ENCODE measurements at regions not wholly inside any gene's neighbourhood (a gene's known extent, or its start where the extent isn't known, plus 50 kb on each side); places are given as distances from the start of the nearest gene placed in this dataset.

- H3K4me3 ChIP-seq (ENCODE audit: low read length): no peak overlapping the region
- TF ChIP-seq, protein P1, sequence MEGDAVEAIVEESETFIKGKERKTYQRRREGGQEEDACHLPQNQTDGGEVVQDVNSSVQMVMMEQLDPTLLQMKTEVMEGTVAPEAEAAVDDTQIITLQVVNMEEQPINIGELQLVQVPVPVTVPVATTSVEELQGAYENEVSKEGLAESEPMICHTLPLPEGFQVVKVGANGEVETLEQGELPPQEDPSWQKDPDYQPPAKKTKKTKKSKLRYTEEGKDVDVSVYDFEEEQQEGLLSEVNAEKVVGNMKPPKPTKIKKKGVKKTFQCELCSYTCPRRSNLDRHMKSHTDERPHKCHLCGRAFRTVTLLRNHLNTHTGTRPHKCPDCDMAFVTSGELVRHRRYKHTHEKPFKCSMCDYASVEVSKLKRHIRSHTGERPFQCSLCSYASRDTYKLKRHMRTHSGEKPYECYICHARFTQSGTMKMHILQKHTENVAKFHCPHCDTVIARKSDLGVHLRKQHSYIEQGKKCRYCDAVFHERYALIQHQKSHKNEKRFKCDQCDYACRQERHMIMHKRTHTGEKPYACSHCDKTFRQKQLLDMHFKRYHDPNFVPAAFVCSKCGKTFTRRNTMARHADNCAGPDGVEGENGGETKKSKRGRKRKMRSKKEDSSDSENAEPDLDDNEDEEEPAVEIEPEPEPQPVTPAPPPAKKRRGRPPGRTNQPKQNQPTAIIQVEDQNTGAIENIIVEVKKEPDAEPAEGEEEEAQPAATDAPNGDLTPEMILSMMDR (IDR thresholded peaks at IDR 0.05): no peak
- no peaks in the 10 kb centered on the region for H3K9me3 ChIP-seq (ENCODE audit: control insufficient read depth, insufficient read depth, low read length)
- no peaks in the 10 kb centered on the region for H3K27me3 ChIP-seq (ENCODE audit: control insufficient read depth, insufficient read depth, low read length)
- Mint-ChIP-seq H3K27me3 (ENCODE audit: low read depth in 2 of 2) (peaks cover 7 to 8% of the 10 kb centered on the region in 2 donors), H3K4me3 (no peak overlapping the region), H3K36me3 (no peaks in the 10 kb centered on the region), H3K4me1 (no peaks in the 10 kb centered on the region), H3K9me3 (no peaks in the 10 kb centered on the region), H3K27ac (peak overlapping the region in 1 of 2 donors; percentile 29)
- intact Hi-C loops (cut with micrococcal nuclease): no loop called here
- no peak for ATAC-seq
- H3K27ac ChIP-seq (ENCODE audit: low read length): no peak overlapping the region
- H3K36me3 ChIP-seq (ENCODE audit: control insufficient read depth, insufficient read depth, low read length): no peaks in the 10 kb centered on the region
- no peak for DNase-seq
- H3K4me1 ChIP-seq (ENCODE audit: control insufficient read depth, insufficient read depth, low read length): peaks cover 9% of the 10 kb centered on the region
- WGBS (ENCODE audit: insufficient coverage): 89% methylated on average over 4 of the region's 5 CpGs
Measured at GRCh38 chr7:106423821-106424475, 139.2 kb upstream of the NAMPT start.

GRCh38 chr7:106423111-106423510, 138.3 kb upstream of the NAMPT start:
- WGBS (ENCODE audit: insufficient coverage): 81% methylated on average over 5 of the region's 5 CpGs
- Mint-ChIP-seq H3K4me3 (no peak overlapping the region), H3K27me3 (ENCODE audit: low read depth in 2 of 2) (peaks cover 7 to 8% of the 10 kb centered on the region in 2 donors), H3K9me3 (no peaks in the 10 kb centered on the region), H3K27ac (no peak overlapping the region), H3K4me1 (no peaks in the 10 kb centered on the region), H3K36me3 (no peaks in the 10 kb centered on the region)
- Histone ChIP-seq H3K4me1 (ENCODE audit: control insufficient read depth, insufficient read depth, low read length) (peaks cover 9% of the 10 kb centered on the region), H3K9me3 (ENCODE audit: control insufficient read depth, insufficient read depth, low read length) (no peaks in the 10 kb centered on the region), H3K27me3 (ENCODE audit: control insufficient read depth, insufficient read depth, low read length) (no peaks in the 10 kb centered on the region), H3K4me3 (ENCODE audit: low read length) (no peak overlapping the region), H3K36me3 (ENCODE audit: control insufficient read depth, insufficient read depth, low read length) (no peaks in the 10 kb centered on the region), H3K27ac (ENCODE audit: low read length) (no peak overlapping the region)
- TF ChIP-seq, protein P1 (IDR thresholded peaks at IDR 0.05): no peak
- DNase-seq: no peak
- ATAC-seq: no peak
- intact Hi-C loops (cut with micrococcal nuclease): no loop called here

DNA sequence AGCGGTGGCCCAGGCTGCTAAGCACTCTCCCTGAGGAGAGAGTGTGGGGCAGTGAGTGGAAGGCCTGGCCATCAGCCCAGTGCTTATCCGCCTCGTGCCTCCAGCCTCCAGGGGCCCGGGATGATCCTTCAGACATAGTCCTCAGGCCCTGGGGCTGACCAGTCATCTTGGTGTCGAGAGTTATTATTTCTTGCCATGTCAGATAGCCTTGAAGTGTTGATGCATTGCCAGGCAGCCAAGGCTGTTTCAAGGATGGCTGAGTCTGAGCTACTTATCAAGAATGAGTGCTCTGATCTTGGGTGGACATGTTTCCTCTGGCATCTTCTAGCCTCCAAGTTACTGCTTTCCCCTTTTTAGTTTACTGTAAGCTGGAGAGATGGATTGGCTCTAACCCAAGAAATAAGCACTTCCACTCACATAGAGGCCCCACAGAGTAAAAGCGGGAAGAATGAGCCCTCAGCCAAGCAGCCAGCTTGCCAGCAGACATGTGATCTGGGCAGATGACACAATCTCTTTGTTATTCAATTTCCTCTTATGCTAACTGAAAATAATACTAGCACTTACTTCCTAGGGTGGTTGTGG, 136.5 kb upstream of the NAMPT start:
- H3K4me3 Mint-ChIP-seq: no peak overlapping the region
- intact Hi-C loops (cut with micrococcal nuclease): no loop called here
- H3K27ac Mint-ChIP-seq: no peak overlapping the region

More for the DNA sequence above, 136.5 kb upstream of the NAMPT start:
- H3K27ac ChIP-seq (ENCODE audit: low read length): no peak overlapping the region
- no peak for DNase-seq
- peaks cover 9% of the 10 kb centered on the region for H3K4me1 ChIP-seq (ENCODE audit: control insufficient read depth, insufficient read depth, low read length)
- Mint-ChIP-seq H3K36me3 (peaks cover 10% of the 10 kb centered on the region), H3K27me3 (ENCODE audit: low read depth in 2 of 2) (peaks cover 9 to 14% of the 10 kb centered on the region in 2 donors), H3K9me3 (peaks cover 4 to 6% of the 10 kb centered on the region in 2 donors), H3K4me1 (no peaks in the 10 kb centered on the region)
- WGBS (ENCODE audit: insufficient coverage): 86% methylated on average over 6 of the region's 6 CpGs
- TF ChIP-seq, protein P1 (IDR thresholded peaks at IDR 0.05): no peak
- H3K9me3 ChIP-seq (ENCODE audit: control insufficient read depth, insufficient read depth, low read length): no peaks in the 10 kb centered on the region
- no peak for ATAC-seq
- no peak overlapping the region for H3K4me3 ChIP-seq (ENCODE audit: low read length)
- H3K36me3 ChIP-seq (ENCODE audit: control insufficient read depth, insufficient read depth, low read length): no peaks in the 10 kb centered on the region
- no peaks in the 10 kb centered on the region for H3K27me3 ChIP-seq (ENCODE audit: control insufficient read depth, insufficient read depth, low read length)
